K562 (cell line): ENCODE measurements at regions not wholly inside any gene's neighbourhood (a gene's known extent, or its start where the extent isn't known, plus 50 kb on each side); places are given as distances from the start of the nearest gene placed in this dataset.

ENCODE experiments used
- ATAC-seq: fragments of 200-7000 bp; cut with Tn5 transposase; 3 replicates; pipeline ENCODE4 v1.9.1; 2020; ENCODE audit warnings: moderate library complexity
- BruUV-seq: library from RNA; stranded (reverse); fragments of 400-500 nt; replicated peaks from 2 replicates; lab custom pipeline; 2021; lab: Mats Ljungman, UMichigan
- CTCF ChIA-PET: fragments of 300-600 bp; formaldehyde crosslinking; extraction: SDS; loops from one replicate; lab custom pipeline; 2021; ENCODE audit warnings: low intra/inter-chr PET ratio; lab: Yijun Ruan, JAX
- POLR2A ChIA-PET: fragments of 300-600, 350-650 bp; sonication (Branson Sonifier 250); formaldehyde crosslinking; extraction: SDS; loops from one replicate; lab custom pipeline; 2021; ENCODE audit warnings: antibody characterized with exemption, inconsistent platforms; lab: Yijun Ruan, JAX
- DNase-seq, 4 experiments: peaks; one replicate each; pipeline versions ENCODE4 v3.0.0 to v3.0.0-alpha.2; 2011 to 2018; ENCODE audit warnings: low spot score in 3 of 4, mixed read lengths in 3 of 4; ENCODE audit errors: extremely low read depth in 1 of 4
- FAIRE-seq: peaks from 2 replicates; lab custom pipeline; 2011; peaks lifted over from hg19 to GRCh38; lab: Jason Lieb, UNC
- H2AFZ ChIP-seq: 2 replicates; pipeline ENCODE4 v1.6.0; 2011; ENCODE audit warnings: low read depth, low read length, control low read depth, inconsistent platforms
- H3K27ac ChIP-seq: fragments of 200-600 bp; 3 replicates; pipeline ENCODE4 v1.8.0; 2011; ENCODE audit warnings: low read depth, mild to moderate bottlenecking, control low read depth, inconsistent platforms, low read length, moderate library complexity, mixed read lengths; ENCODE audit errors: extremely low read depth
- H3K27me3 ChIP-seq, 2 experiments: fragments of 300-600 bp in 1 of 2; 2 replicates in 1 of 2; 3 replicates in 1 of 2; pipeline versions ENCODE4 v1.6.0 to v1.8.0; 2011; ENCODE audit warnings: inconsistent platforms in 2 of 2, low read length in 2 of 2, mild to moderate bottlenecking in 1 of 2, mixed read lengths in 1 of 2, moderate library complexity in 1 of 2; ENCODE audit not compliant: control insufficient read depth in 2 of 2, insufficient read depth in 2 of 2
- H3K36me3 ChIP-seq: fragments of 300-600 bp; 3 replicates; pipeline ENCODE4 v1.8.0; 2011; ENCODE audit warnings: mild to moderate bottlenecking, low read length, inconsistent platforms; ENCODE audit not compliant: control insufficient read depth, insufficient read depth
- H3K4me1 ChIP-seq, 2 experiments: fragments of 200-600 bp in 1 of 2; replicated peaks in 1 of 2; 2 replicates in 1 of 2; 3 replicates in 1 of 2; pipeline versions ENCODE4 v1.5.1 to v1.8.0; 2011; ENCODE audit warnings: inconsistent platforms in 2 of 2, low read length in 2 of 2, mild to moderate bottlenecking in 1 of 2, mixed read lengths in 1 of 2, moderate library complexity in 1 of 2; ENCODE audit not compliant: control insufficient read depth in 2 of 2, insufficient read depth in 2 of 2
- H3K4me2 ChIP-seq: 2 replicates; pipeline ENCODE4 v1.6.1; 2011; ENCODE audit warnings: low read length, control low read depth, inconsistent platforms, mixed read lengths; ENCODE audit not compliant: insufficient read depth
- H3K4me3 ChIP-seq: fragments of 200-600 bp; sonication (generic), shearing (Covaris generic); 2 replicates; pipeline ENCODE4 v1.5.1; 2016; ENCODE audit warnings: control low read depth, inconsistent platforms
- H3K79me2 ChIP-seq: fragments of 200-600 bp; 3 replicates; pipeline ENCODE4 v1.8.0; 2011; ENCODE audit warnings: low read length, inconsistent platforms; ENCODE audit not compliant: control insufficient read depth, insufficient read depth
- H3K9ac ChIP-seq, 2 experiments: 2 replicates each; pipeline versions ENCODE4 v1.6.0 to v1.6.1; 2011; ENCODE audit warnings: low read depth in 2 of 2, low read length in 2 of 2, control low read depth in 1 of 2, inconsistent platforms in 1 of 2, mild to moderate bottlenecking in 1 of 2, mixed read lengths in 1 of 2; ENCODE audit not compliant: insufficient read depth in 1 of 2
- H3K9me1 ChIP-seq: one replicate; pipeline ENCODE4 v1.6.0; 2011; ENCODE audit warnings: inconsistent platforms, mild to moderate bottlenecking, low read length, moderate library complexity; ENCODE audit not compliant: control insufficient read depth, insufficient read depth
- H3K9me3 ChIP-seq: replicated peaks from 2 replicates; pipeline ENCODE4 v1.5.1; 2011; ENCODE audit warnings: low read depth, low read length, inconsistent platforms; ENCODE audit not compliant: control insufficient read depth, insufficient read depth
- H4K20me1 ChIP-seq: replicated peaks from 2 replicates; pipeline ENCODE4 v1.6.1; 2011; ENCODE audit warnings: low read length, inconsistent platforms, mixed read lengths; ENCODE audit not compliant: control insufficient read depth, insufficient read depth
- U2AF2 ChIP-seq: fragments of 200-400 bp; formaldehyde crosslinking; optimal IDR thresholded peaks from 2 replicates; pipeline ENCODE3; 2017; ENCODE audit warnings: low read depth, mild to moderate bottlenecking, low read length
- ZNF263 ChIP-seq: sonication (generic); formaldehyde crosslinking; IDR thresholded peaks from 2 replicates; pipeline ENCODE4 v1.8.0; 2022; ENCODE audit warnings: mild to moderate bottlenecking, missing genetic modification reagents, borderline replicate concordance
- WGBS: fragments of 100-300 bp; shearing (Covaris generic); methylation state at CpG from one replicate; pipeline ENCODE4 v1.1.6; 2016; ENCODE audit warnings: low coverage, mixed read lengths; ENCODE audit not compliant: insufficient coverage; ENCODE audit errors: missing lambda C conversion rate; 5-methylcytosine and 5-hydroxymethylcytosine counted together
- in situ Hi-C: fragments of 300-500 bp; cut with MboI; formaldehyde crosslinking; loops from 4 replicates; pipeline ENCODE4 v1.15.0; 2018; ENCODE audit warnings: inconsistent platforms, mixed read lengths
- intact Hi-C: fragments of 100-400 bp; cut with micrococcal nuclease; formaldehyde crosslinking; loops from 2 replicates; pipeline ENCODE4 v1.14.2; 2022
- TF ChIP-seq, protein P1 (sequence below), 2 experiments: fragments of 150-350 bp in 1 of 2; IDR thresholded peaks; 2 replicates each; pipeline ENCODE4 v1.6.1; 2012 to 2016; ENCODE audit warnings: low read depth in 2 of 2, low read length in 2 of 2, mild to moderate bottlenecking in 1 of 2, moderate library complexity in 1 of 2

DNA sequence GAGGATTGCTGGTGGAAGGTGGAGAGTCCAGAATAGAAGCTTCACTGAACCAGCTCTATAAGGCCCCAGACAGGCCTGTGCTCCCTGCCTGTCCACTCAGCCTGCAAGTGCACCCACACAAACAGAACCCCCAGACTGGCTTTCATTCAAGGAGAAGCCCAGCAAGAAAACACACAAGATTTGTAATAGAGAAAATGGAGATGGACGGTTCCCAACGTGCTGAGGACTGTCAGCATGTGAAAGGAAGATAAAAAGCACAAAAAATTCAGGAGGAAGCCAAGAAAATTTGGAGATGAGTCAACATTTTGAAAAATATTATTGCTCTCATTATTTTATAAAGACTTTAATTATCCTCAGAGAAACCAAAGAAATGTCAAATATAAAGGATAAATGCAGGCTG lies 218.2 kb upstream of the SLC10A2 start (continued):
- TF ChIP-seq, protein P1, sequence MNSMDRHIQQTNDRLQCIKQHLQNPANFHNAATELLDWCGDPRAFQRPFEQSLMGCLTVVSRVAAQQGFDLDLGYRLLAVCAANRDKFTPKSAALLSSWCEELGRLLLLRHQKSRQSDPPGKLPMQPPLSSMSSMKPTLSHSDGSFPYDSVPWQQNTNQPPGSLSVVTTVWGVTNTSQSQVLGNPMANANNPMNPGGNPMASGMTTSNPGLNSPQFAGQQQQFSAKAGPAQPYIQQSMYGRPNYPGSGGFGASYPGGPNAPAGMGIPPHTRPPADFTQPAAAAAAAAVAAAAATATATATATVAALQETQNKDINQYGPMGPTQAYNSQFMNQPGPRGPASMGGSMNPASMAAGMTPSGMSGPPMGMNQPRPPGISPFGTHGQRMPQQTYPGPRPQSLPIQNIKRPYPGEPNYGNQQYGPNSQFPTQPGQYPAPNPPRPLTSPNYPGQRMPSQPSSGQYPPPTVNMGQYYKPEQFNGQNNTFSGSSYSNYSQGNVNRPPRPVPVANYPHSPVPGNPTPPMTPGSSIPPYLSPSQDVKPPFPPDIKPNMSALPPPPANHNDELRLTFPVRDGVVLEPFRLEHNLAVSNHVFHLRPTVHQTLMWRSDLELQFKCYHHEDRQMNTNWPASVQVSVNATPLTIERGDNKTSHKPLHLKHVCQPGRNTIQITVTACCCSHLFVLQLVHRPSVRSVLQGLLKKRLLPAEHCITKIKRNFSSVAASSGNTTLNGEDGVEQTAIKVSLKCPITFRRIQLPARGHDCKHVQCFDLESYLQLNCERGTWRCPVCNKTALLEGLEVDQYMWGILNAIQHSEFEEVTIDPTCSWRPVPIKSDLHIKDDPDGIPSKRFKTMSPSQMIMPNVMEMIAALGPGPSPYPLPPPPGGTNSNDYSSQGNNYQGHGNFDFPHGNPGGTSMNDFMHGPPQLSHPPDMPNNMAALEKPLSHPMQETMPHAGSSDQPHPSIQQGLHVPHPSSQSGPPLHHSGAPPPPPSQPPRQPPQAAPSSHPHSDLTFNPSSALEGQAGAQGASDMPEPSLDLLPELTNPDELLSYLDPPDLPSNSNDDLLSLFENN (IDR thresholded peaks at IDR 0.05; ENCODE audit: low read depth in 2 of 2, low read length in 2 of 2), result no peak
- no peak for TF ChIP-seq ZNF263 (CRISPR knock-in tag)

DNA sequence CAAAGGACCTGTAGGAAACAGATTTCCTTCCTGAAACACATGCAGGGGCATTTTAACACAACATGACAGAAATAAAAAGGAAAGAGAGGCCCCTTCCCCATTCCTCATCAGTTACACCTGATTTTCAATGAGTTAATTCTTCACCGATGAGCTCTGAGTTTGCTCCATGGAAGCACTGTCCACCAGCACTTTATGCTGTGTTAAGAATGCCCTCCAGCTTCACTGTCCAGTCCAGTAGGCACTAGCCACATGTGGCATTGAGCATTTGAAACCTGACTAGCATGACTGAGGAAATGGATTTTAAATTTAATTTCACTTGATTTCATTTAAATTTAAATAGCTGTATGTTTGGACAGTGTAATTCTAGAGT lies 217.2 kb upstream of the SLC10A2 start:
- no peak for TF ChIP-seq U2AF2
- TF ChIP-seq, all 486 proteins: peak for 0
- no peak for ATAC-seq
- H3K27ac ChIP-seq, result no peak overlapping the region
- CTCF ChIA-PET, result no interaction called here
- H3K79me2 ChIP-seq, result no peaks in the 10 kb centered on the region
- H3K9me1 ChIP-seq, result no peaks in the 10 kb centered on the region
- BruUV-seq, result no TSS peak
- FAIRE-seq, result no peak
- WGBS, result 0% methylated on average over 1 of the region's 1 CpG
- intact Hi-C loops (no loop called here), in situ Hi-C loops (no loop called here)
- H4K20me1 ChIP-seq, result no peaks in the 10 kb centered on the region
- no peak overlapping the region for H2AFZ ChIP-seq
- no peaks in the 10 kb centered on the region for H3K4me1 ChIP-seq
- no peak for DNase-seq
- POLR2A ChIA-PET, result no interaction called here
- no peaks in the 10 kb centered on the region for H3K27me3 ChIP-seq
- no peak overlapping the region for H3K4me2 ChIP-seq
- H3K9ac ChIP-seq, result no peak overlapping the region
- no peaks in the 10 kb centered on the region for H3K36me3 ChIP-seq
- H3K4me3 ChIP-seq, result no peak overlapping the region
- H3K9me3 ChIP-seq, result no peaks in the 10 kb centered on the region
